ENCODE measurements at regions not wholly inside any gene's neighbourhood (a gene's known extent, or its start where the extent isn't known, plus 50 kb on each side); places are given as distances from the start of the nearest gene placed in this dataset.
"Not testable (repeated sequence)": the region's sequence is repeated elsewhere in the genome, so short reads cannot be mapped to it uniquely, and the experiment has no call there.

DNA sequence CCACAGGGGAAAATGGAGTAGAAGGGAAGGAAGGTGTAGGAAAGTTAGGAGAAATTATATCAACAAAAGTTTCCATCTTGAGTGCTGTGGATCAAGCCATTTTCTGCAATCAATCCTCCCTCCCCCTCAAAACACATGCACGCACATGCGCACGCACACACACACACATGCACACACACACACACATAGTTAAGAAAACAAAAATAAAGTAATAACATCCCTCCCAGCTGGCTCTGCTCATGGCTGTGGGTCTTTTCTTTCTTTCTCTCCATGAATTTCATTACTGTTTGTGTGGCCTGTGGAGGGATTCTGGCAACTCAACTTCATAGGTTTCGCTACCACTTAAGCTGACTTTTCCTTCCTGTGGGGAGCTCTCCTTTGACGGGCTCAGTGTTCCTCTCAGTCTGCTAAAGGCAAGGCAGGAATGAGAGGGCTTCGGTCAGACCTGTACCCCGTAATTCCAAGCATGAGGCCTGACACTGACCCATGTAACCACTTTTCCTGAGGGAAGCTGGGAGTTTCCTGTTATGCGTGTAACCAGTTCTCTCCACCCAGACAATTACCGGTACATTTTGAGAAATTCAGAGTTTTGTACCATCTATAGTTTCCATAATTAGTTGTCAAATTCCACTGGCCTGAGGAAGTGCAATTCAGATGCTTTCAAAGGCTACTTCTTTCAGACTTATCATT is 79.8 kb downstream of the ZNF92 start:
- DNase-seq (ENCODE audit: low read depth in 2 of 2): no peak

DNA sequence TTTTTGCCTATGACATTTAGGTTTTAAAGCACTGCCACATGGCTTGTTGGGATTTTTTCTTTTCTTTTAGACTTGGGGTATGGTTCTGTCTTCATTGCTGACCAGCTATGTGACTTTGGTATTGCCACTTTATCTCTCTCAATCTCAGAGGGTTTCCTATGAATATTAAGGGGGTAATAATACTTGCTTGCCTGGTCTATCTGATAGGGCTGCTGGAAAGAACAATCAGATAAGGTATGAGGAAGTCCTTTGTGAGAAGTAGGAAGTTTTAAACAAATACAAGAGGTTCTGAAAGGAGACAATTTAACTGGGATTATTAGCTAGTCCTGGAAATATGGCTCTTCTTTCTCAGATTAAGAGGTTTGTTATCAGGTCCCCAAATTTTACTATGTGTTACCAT is 80.8 kb downstream of the ZNF92 start:
- no peak for DNase-seq (ENCODE audit: low read depth in 2 of 2)

DNA sequence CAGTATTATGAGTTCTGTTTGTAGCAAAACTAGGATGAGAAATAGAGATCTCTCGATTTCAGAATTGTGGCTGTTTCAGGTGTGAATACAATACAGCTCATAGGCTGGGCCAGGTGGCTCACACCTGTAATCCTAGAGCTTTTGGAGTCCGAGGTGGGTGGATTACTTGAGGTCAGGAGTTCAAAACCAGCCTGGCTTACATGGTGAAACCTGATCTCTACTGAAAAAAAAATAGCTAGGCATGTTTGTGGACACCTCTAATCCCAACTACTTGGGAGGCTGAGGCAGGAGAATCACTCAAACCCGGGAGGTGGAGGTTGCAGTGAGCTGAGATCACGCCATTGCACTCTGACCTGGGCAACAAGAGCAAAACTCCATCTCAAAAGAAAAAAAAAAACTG is 81.4 kb downstream of the ZNF92 start:
- not testable (repeated sequence) for DNase-seq (ENCODE audit: low read depth in 2 of 2)

DNA sequence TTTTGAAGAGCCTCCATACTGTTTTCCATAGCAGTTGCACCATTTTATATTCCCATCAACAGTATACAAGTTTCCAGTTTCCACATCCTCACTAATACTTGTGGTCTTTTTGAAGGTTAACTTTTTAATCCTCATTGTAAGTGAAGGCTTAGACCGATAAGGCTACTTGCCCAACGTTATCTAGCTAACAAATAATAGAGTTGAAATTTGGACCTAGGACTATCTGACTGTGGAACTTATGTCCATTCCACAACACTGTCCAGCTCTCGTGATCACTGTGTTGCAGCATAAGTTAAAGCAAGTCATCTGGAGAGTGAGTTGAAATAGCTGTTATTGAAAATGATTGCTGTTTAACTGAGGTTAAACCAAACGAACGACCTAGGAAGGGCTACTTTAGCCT is 84.0 kb downstream of the ZNF92 start:
- no peak for DNase-seq (ENCODE audit: low read depth in 2 of 2)

DNA sequence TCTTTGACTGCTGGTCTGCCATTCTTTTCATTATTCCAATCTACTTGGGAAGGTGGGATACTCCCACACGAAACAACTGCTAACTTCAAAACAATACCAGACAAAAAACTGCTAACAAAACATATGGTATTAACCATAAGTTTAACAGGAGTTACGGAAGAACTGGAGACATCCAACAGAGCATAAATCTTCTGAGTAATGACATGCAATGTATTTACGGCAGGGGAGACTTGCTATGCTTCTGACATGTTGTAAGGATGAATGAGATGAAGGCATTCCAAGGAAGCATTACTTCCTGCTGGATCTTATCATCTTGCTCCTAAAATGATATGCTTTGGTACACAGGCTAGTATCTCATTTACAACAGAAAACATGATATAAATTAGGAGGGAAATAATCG is 85.8 kb downstream of the ZNF92 start:
- DNase-seq (ENCODE audit: low read depth in 2 of 2): no peak

DNA sequence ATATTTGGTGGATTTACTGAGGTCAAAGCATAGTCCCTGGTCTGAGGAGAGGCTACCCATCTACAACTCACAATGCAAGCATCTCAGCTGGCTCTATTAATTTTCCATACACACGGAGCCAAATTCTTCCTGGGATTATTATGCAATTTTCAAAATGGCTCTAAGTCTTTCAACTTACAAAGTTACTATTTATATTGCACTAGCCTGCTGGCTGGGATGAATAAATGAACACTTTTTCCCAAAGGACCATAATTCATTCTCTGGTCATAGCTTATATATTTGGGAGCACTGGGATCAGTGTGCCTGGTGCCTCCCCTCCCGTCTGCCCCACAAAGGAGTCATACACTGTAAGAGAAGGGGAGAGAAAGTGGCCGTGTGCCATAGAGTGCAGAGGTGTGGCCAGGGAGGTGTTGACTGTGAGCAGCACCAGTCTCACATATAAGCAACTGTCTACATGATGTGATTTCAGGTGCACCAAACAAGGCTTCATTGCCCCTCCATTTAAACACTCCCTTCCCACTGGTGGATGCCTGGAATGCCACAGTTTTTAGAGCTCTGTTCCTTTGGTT is 88.6 kb downstream of the ZNF92 start:
- DNase-seq (ENCODE audit: low read depth in 2 of 2): no peak

DNA sequence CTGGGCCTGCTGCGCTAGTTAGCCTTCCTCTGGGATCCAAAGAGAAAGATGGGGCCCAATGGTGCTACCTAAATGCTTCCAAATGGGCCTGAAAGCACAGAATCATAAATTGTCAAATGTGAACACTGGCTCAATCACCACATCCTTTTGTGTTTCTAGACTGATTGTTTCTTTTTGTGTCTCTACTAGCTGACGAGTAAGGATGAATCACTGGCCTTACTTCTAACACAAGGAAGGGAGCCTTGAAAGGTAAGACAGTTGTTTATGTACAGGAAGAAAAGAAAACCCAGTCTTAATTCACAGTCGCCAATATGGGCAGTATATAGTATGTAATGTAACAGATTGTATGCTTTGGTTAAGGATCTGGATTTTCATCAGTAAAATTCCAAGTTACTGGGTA is 89.5 kb downstream of the ZNF92 start:
- DNase-seq (ENCODE audit: low read depth in 2 of 2): no peak

DNA sequence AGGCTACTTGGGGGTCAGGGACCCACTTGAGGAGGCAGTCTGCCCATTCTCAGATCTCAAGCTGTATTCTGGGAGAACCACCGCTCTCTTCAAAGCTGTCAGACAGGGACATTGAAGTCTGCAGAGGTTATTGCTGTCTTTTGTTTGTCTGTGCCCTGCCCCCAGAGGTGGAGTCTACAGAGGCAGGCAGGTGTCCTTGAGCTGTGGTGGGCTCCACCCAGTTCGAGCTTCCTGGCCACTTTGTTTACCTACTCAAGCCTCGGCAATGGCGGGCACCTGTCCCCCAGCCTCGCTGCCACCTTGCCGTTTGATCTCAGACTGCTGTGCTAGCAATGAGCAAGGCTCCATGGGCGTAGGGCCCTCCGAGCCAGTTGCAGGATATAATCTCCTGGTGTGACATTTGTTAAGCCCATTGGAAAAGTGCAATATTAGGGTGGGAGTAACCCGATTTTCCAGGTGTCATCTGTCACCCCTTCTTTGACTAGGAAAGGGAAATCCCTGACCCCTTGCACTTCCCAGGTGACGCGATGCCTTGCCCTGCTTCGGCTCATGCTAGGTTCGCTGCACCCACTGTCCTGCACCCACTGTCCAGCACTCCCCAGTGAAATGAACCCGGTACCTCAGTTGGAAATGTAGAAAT is 96.4 kb downstream of the ZNF92 start:
- not testable (repeated sequence) for DNase-seq (ENCODE audit: low read depth in 2 of 2)

DNA sequence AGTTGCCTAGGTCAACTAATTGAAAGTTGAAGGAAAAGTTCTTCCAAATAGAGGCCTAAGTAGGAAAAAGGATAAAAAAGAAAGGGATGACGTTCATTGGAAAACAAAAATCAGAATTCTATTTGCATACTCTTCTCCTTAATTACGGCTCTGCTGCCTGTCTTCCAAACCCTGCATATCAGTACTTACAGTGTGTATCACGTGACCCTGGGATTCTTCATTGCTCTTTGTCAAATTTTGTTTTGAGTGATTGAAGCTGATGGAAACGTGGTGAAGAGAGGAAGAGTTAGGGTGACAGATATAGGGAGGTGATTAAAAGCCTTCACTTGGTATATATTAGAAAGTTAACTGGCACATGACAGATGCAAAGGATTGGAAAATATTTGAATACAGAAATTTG is 97.9 kb downstream of the ZNF92 start:
- no peak for DNase-seq (ENCODE audit: low read depth in 2 of 2)

DNA sequence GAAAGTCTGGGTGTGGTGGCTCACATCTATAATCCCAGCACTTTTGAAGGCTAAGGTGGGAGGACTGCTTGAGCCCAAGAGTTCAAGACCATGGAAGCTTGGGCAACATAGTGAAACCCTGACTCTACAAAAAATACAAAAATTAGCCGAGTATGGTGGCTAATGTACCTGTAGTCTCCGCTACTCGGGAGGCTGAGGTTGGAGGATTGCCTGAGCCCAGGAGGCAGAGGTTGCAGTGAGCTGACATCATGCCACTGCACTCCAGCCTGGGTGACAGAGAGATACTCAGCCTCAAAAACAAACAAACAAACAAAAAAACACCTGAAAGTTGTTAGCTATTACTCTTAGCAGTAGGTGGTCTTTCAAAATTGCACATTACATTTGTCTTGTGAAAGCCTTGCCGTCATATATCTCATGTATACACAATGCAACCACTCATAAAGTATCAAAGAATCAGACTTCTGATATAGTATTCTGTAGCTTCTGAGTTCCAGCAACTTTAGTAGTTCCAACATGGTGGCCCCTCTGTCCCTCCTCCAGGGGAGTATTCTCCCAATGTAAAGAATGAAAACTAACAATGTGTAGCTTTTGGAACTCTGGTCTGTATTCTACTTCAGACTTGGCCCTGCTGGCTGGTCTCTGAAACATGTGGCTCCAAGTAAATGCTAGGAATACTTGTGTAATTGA is 101.5 kb downstream of the ZNF92 start:
- DNase-seq (ENCODE audit: low read depth in 2 of 2): no peak

DNA sequence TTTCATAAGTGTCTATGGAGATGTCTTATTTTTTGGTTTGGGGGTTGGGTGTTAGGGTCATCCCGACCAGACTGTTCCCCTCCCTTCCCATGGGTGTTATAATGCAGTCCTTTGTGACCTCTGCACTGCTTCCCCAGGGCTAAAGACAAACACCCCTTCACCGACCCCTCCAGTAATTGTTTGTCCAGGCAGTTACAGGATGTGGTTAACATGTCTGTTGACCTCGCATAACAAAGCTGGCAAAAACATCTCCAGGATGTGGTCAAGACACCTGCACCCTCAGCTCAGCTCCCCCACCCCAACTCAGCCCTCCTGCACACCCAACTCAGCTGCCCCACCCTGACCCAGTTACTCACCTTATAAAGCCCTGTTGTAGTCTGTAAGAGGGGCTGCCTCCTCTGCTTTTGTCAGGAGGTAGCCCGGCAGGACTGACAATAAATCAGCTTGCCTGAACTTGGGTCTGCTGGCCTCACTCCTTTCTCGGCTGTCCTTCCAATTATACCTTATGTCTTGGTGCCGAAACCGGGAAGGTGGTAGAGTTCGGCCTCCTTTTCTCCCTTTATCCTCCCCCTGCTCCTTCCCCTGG is 102.2 kb downstream of the ZNF92 start:
- DNase-seq (ENCODE audit: low read depth in 2 of 2): no peak

DNA sequence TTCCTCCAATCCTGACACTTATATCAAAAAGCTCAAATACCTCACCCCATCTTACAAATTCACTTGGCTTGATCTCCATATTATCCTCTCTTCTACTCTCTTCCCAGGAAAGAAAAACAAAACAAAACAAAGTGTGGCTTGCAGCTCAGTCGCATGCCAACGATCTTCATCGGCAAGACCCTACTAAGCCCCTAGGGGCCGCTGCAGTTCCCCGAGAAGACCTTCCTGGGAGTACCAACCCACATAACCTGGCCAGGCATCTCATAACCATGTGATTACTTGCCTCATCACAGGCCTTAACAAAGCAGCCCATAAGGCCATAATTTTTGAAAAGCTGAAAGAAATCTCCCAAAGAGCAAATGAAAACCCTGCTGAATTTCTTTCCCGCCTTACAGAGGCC is 103.7 kb downstream of the ZNF92 start:
- DNase-seq (ENCODE audit: low read depth in 2 of 2): no peak

DNA sequence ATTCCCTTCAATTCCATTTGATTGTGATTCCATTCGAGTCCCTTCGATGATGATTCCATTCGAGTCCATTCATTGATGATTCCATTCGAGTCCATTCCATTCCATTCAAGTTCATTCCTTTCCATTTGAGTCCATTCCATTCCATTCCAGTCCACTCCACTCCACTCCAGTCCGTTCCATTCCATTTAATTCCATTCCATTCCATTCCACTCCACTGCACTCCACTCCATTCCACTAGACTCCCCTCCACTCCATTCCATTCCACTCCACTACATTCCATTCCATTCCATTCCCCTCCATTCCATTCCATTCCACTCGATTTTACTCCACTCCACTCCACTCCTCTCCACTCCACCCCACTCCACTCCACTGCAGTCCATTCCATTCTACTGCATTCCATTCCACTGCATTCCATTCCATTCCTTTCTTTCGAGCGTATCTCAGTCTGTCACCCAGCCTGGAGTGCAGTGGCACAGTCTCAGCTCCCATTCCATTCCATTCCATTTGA is 115.7 kb downstream of the ZNF92 start:
- no peak for DNase-seq (ENCODE audit: low read depth in 2 of 2)

DNA sequence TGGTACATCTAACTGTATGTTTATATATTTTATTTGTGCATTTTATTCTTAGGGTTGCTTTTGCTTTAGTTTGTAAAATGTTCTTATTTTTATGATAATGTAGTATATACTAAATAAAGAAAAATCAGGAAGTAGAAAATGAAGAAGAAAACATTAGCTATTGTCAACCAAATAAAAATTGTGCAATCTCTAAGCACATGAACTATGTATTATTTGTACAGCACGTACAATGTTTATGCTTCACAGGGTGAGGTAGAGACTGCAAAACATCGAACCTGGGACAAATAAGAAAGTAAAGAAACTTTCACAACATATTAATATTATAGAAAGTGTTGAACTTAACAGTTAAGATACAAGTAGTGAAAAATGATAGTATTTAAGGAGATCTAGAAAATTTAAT is 123.0 kb downstream of the ZNF92 start:
- not testable (repeated sequence) for DNase-seq (ENCODE audit: low read depth in 2 of 2)

DNA sequence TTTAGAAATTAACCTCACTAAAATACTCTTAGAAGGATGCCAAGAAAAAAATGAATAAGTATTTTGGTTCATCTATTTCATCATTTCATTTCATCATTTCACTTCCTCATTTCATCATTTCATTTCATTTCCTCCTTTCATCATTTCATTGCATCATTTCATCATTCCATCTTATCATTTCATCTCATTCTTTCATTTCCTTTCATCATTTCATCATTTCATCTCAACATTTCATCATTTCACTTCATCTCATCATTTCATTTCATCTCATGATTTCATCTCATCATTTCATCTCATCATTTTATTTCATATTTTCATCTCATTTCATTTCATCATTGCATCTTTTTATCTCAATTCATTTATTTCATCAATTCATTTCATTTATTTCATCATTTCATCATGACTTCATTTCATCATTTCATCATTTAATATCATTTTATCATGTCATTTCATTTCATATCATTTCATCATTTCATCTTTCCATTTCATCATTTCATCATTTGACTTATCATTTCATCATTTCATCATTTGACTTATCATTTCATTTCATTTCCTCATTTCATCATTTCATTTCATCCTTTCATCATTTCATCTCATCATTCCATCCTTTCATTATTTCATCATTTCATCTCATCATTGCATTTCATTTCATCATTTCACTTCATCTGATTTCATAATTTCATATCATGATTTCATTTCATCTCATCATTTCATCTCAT is 129.9 kb downstream of the ZNF92 start:
- no peak for DNase-seq (ENCODE audit: low read depth in 2 of 2)

DNA sequence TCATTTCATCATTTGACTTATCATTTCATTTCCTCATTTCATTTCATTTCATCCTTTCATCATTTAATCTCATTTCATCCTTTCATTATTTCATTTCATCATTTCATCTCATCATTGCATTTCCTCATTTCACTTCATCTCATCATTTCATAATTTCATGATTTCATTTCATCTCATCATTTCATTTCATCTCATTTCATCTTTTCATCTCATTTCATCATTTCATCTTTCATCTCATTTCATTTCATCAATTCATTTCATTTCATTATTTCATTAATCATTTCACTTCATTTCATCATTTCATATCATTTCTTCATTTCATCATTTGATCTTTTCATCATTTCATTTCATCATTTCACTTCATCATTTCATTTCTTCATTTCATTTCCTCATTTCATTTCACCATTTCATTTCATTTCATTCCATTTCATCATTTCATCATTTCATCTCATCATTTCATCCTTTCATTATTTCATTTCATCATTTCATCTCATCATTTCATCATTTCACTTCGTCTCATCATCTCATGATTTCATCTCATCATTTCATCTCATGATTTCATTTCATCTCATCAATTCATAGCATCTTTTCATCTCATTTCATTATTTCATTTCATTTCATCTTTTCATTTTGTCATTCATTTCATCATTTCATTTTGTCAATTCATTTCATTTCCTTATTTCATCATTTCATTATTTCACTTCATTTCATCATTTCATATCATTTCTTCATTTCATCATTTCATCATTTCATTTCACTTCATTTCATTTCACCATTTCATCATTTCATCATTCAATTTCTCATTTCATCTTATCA is 131.1 kb downstream of the ZNF92 start:
- DNase-seq (ENCODE audit: low read depth in 2 of 2): not testable (repeated sequence)

DNA sequence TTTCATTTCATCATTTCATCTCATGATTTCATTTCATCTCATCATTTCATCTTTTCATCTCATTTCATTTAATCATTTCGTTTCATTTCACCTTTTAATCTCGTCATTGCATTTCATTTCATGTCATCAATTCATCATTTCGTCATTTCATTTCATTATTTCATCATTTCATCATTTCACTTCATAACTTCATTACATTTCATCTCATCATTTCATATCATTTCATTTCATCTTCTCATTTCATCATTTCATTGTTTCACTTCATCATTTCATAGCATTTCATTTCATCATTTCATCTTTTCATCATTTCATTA is 131.6 kb downstream of the ZNF92 start:
- not testable (repeated sequence) for DNase-seq (ENCODE audit: low read depth in 2 of 2)

DNA sequence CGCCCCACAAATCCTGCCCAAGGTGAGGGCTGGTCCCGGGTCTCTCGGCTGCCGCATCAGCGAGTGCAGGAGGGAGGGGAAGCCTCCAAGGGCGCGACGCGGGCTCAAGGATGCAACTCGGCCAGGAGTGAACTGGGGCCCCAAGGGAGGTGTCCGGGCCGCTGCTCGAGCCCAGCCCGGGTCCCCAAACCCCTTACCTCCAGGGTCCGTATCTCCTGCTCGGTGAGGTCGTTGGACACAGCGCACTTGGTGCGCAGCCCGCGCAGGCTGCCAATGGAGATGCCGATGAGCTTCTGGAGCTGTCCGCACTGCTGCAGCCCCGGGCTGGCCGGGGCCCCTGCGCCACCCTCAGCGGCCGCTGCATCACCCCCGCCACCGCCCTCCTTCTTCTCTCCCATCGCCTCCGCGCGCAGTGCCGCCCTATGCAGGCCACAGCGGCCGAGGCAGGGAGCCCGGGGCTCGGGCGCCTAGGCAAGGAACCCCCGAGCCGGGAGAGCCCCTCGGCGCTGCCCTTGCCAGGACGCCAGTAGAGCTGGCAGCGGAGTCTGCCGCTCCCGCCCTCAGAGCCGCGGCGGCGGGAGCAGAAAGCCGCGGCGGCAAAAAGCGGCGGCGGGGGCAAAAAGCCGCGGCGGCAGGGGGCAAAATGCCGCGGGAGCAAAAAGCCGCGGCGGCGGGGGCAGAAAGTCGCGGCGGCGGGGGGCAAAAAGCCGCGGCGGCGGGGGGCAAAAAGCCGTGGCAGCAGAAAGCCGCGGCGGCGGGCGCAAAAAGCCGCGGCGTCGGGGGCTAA is 135.1 kb downstream of the ZNF92 start:
- DNase-seq (ENCODE audit: low read depth in 2 of 2): not testable (repeated sequence)

DNA sequence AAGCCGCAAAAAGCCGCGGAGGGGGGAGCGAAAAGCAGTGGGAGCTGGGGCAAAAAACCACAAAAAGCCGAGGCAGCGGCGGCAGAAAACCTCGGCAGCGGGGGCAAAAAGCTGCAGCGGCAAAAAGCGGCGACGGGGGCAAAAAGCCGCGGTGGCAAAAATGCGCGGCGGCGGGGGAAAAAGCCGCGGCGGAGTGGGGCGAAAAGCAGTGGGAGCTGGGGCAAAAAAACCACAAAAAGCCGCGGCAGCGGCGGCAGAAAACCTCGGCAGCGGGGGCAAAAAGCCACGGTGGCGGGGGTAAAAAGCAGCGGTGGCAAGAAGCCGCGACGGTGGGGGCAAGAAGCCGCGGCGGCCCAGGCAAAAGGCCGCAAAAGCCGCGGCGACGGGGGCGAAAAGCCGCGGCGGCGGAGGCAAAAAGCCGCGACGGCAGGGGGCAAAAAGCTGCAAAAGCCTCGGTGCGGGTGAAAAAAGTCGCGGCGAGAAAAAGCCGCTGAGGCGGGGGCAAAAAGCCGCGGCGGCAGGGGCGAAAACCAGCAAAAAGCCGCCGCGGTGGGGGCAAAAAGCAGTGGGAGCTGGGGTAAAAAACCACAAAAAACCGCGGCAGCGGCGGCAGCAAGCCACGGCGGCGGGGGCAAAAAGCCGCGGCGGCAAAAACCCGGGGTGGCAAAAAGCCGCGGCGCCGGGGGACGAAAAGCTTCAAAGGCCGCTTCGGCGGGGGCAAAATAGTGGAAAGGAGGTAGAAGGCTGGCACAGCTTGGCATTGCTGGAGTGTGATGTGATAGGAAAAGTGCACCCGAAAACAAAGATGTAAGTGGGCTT is 135.9 kb downstream of the ZNF92 start:
- no peak for DNase-seq (ENCODE audit: low read depth in 2 of 2)

Data from fibroblast of skin of left quadriceps (primary cell).